HUES64 (cell line): ENCODE measurements at regions not wholly inside any gene's neighbourhood (a gene's known extent, or its start where the extent isn't known, plus 50 kb on each side); places are given as distances from the start of the nearest gene placed in this dataset.

Experiments
- H3K27ac ChIP-seq: 2 replicates; pipeline ENCODE4 v1.7.0; 2013; ENCODE audit warnings: low read depth, low read length, inconsistent platforms
- H3K27me3 ChIP-seq: 2 replicates; pipeline ENCODE4 v1.6.1; 2013; ENCODE audit warnings: mild to moderate bottlenecking, low read length; ENCODE audit not compliant: insufficient read depth
- H3K36me3 ChIP-seq: 2 replicates; pipeline ENCODE4 v1.6.1; 2013; ENCODE audit warnings: mild to moderate bottlenecking, low read length; ENCODE audit not compliant: insufficient read depth
- H3K4me1 ChIP-seq: 2 replicates; pipeline ENCODE4 v1.6.1; 2013; ENCODE audit warnings: mild to moderate bottlenecking, low read length, moderate library complexity; ENCODE audit not compliant: insufficient read depth
- H3K4me3 ChIP-seq: 2 replicates; pipeline ENCODE4 v1.5.1; 2013; ENCODE audit warnings: mild to moderate bottlenecking, low read length, moderate library complexity
- H3K9ac ChIP-seq: 2 replicates; pipeline ENCODE4 v1.6.1; 2013; ENCODE audit warnings: mild to moderate bottlenecking, low read depth, low read length
- H3K9me3 ChIP-seq: 2 replicates; pipeline ENCODE4 v1.6.1; 2013; ENCODE audit warnings: low read depth, low read length; ENCODE audit not compliant: insufficient read depth
- WGBS: fragments of 150-250, 120-280 bp; methylation state at CpG from one replicate; pipeline ENCODE4 v1.1.7; 2013; ENCODE audit warnings: missing lambda C conversion rate; 5-methylcytosine and 5-hydroxymethylcytosine counted together

GRCh38 chr1:94325377-94326302 lies 88.3 kb upstream of the ARHGAP29 start:
- no peak overlapping the region for H3K9ac ChIP-seq
- no peak overlapping the region for H3K4me3 ChIP-seq
- H3K9me3 ChIP-seq, result no peaks in the 10 kb centered on the region
- H3K4me1 ChIP-seq, result peaks cover 48% of the 10 kb centered on the region
- H3K27ac ChIP-seq, result no peak overlapping the region
- H3K36me3 ChIP-seq, result no peaks in the 10 kb centered on the region
- WGBS, result 91% methylated on average over 2 of the region's 5 CpGs
- no peaks in the 10 kb centered on the region for H3K27me3 ChIP-seq

GRCh38 chr1:94324178-94324544 lies 86.8 kb upstream of the ARHGAP29 start:
- WGBS, result 95% methylated on average over 3 of the region's 4 CpGs
- no peak overlapping the region for H3K27ac ChIP-seq
- H3K36me3 ChIP-seq, result no peaks in the 10 kb centered on the region
- H3K9me3 ChIP-seq, result no peaks in the 10 kb centered on the region
- H3K4me3 ChIP-seq, result no peak overlapping the region
- no peak overlapping the region for H3K9ac ChIP-seq
- H3K27me3 ChIP-seq, result no peaks in the 10 kb centered on the region
- peaks cover 56% of the 10 kb centered on the region for H3K4me1 ChIP-seq

GRCh38 chr1:94323311-94324177 lies 86.2 kb upstream of the ARHGAP29 start:
- no peaks in the 10 kb centered on the region for H3K36me3 ChIP-seq
- no peaks in the 10 kb centered on the region for H3K27me3 ChIP-seq
- H3K4me3 ChIP-seq, result no peak overlapping the region
- peaks cover 58% of the 10 kb centered on the region for H3K4me1 ChIP-seq
- no peak overlapping the region for H3K9ac ChIP-seq
- WGBS, result 87% methylated on average over 7 of the region's 7 CpGs
- H3K9me3 ChIP-seq, result no peaks in the 10 kb centered on the region
- no peak overlapping the region for H3K27ac ChIP-seq

- 50% methylated on average over 5 of the region's 5 CpGs for WGBS
- Histone ChIP-seq H3K4me1 (peaks cover 50% of the 10 kb centered on the region), H3K27ac (no peak overlapping the region), H3K27me3 (no peaks in the 10 kb centered on the region), H3K36me3 (no peaks in the 10 kb centered on the region), H3K9me3 (no peaks in the 10 kb centered on the region), H3K4me3 (no peak overlapping the region), H3K9ac (no peak overlapping the region)
These were observed 85.3 kb upstream of the ARHGAP29 start for GRCh38 chr1:94322696-94323095.

GRCh38 chr1:94321662-94322061 lies 84.3 kb upstream of the ARHGAP29 start:
- no peak overlapping the region for H3K9ac ChIP-seq
- 95% methylated on average over 3 of the region's 3 CpGs for WGBS
- H3K27ac ChIP-seq, result no peak overlapping the region
- no peaks in the 10 kb centered on the region for H3K9me3 ChIP-seq
- H3K4me1 ChIP-seq, result peaks cover 46% of the 10 kb centered on the region
- H3K27me3 ChIP-seq, result no peaks in the 10 kb centered on the region
- no peak overlapping the region for H3K4me3 ChIP-seq
- H3K36me3 ChIP-seq, result no peaks in the 10 kb centered on the region

GRCh38 chr1:94319319-94320102 lies 82.1 kb upstream of the ARHGAP29 start:
- H3K36me3 ChIP-seq, result no peaks in the 10 kb centered on the region
- no peaks in the 10 kb centered on the region for H3K27me3 ChIP-seq
- WGBS, result 74% methylated on average over 8 of the region's 8 CpGs
- no peaks in the 10 kb centered on the region for H3K9me3 ChIP-seq
- no peak overlapping the region for H3K27ac ChIP-seq
- H3K4me1 ChIP-seq, result peaks cover 39% of the 10 kb centered on the region
- no peak overlapping the region for H3K4me3 ChIP-seq
- no peak overlapping the region for H3K9ac ChIP-seq

GRCh38 chr1:94318505-94319030 lies 81.2 kb upstream of the ARHGAP29 start:
- H3K4me3 ChIP-seq, result no peak overlapping the region
- 95% methylated on average over 6 of the region's 6 CpGs for WGBS
- no peak overlapping the region for H3K9ac ChIP-seq
- H3K4me1 ChIP-seq, result peaks cover 39% of the 10 kb centered on the region
- no peaks in the 10 kb centered on the region for H3K9me3 ChIP-seq
- H3K27ac ChIP-seq, result no peak overlapping the region
- H3K27me3 ChIP-seq, result no peaks in the 10 kb centered on the region
- H3K36me3 ChIP-seq, result no peaks in the 10 kb centered on the region

GRCh38 chr1:94317790-94318188 lies 80.4 kb upstream of the ARHGAP29 start:
- Histone ChIP-seq H3K9ac (no peak overlapping the region), H3K27me3 (no peaks in the 10 kb centered on the region), H3K9me3 (no peaks in the 10 kb centered on the region), H3K36me3 (no peaks in the 10 kb centered on the region), H3K27ac (no peak overlapping the region), H3K4me3 (no peak overlapping the region), H3K4me1 (peaks cover 32% of the 10 kb centered on the region)
- 91% methylated on average over 1 of the region's 1 CpG for WGBS

- 82% methylated on average over 7 of the region's 8 CpGs for WGBS
- no peaks in the 10 kb centered on the region for H3K36me3 ChIP-seq
- H3K27me3 ChIP-seq, result no peaks in the 10 kb centered on the region
- peaks cover 25% of the 10 kb centered on the region for H3K4me1 ChIP-seq
- no peak overlapping the region for H3K9ac ChIP-seq
- no peaks in the 10 kb centered on the region for H3K9me3 ChIP-seq
- no peak overlapping the region for H3K4me3 ChIP-seq
- H3K27ac ChIP-seq, result no peak overlapping the region
These were observed 79.7 kb upstream of the ARHGAP29 start for GRCh38 chr1:94316836-94317789.

GRCh38 chr1:94316183-94316582 lies 78.8 kb upstream of the ARHGAP29 start:
- Histone ChIP-seq H3K27me3 (no peaks in the 10 kb centered on the region), H3K4me1 (peaks cover 22% of the 10 kb centered on the region), H3K9ac (no peak overlapping the region), H3K36me3 (no peaks in the 10 kb centered on the region), H3K27ac (no peak overlapping the region), H3K9me3 (no peaks in the 10 kb centered on the region), H3K4me3 (no peak overlapping the region)
- WGBS, result no CpG with 5 or more reads among the region's 1 CpG
